ENCODE measurements at regions not wholly inside any gene's neighbourhood (a gene's known extent, or its start where the extent isn't known, plus 50 kb on each side); places are given as distances from the start of the nearest gene placed in this dataset.

DNA sequence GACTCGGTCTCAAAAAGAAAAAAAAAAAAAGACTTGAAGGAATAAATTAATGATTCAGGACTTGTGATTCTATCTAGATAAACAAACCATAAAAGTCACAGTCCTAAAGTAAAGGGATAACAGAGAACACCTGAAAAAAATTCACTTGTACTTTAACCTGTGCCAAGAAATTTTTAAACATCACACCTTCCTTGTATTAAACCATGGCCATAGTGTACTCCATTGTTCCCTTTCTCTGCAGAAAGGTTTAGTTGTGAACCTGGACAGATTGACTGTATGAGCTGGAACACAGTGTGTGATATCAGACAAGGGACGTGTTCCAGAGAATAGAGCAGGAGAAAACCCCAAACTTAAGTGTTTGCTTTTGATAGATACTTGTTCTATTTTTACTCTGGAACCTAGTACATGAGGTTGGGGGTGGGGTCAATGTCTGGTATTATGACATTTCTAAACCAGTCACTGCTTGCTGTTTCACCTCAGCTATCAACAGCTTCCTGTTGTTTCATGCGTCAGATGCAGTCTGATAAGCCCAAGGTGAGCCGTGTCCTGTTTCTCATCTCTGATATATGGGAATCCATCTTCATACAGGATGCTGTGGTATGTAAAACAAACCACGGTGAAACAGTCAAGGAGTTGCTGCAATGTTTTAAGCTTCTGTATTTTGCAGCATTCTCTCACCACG is 62.5 kb upstream of the ITGA1 start:
- no peak overlapping the region for H2AFZ ChIP-seq (ENCODE audit: low read length)
- H3K18ac ChIP-seq (ENCODE audit: low read length): no peak overlapping the region
- no peak overlapping the region for H2BK15ac ChIP-seq (ENCODE audit: low read length)
- no peaks in the 10 kb centered on the region for H3K27me3 ChIP-seq (ENCODE audit: control insufficient read depth in 3 of 3, insufficient read depth in 3 of 3, low read depth in 1 of 3, low read length in 3 of 3)
- no peaks in the 10 kb centered on the region for H3K36me3 ChIP-seq (replicated peaks in 1 of 2; ENCODE audit: control insufficient read depth in 2 of 2, insufficient read depth in 2 of 2, low read length in 2 of 2)
- H3K23ac ChIP-seq (ENCODE audit: low read depth, low read length, poor library complexity): no peak overlapping the region
- H3K4me2 ChIP-seq (ENCODE audit: insufficient read depth, low read length, poor library complexity, severe bottlenecking): no peak overlapping the region
- no peak for DNase-seq (ENCODE audit: low spot score)
- no peaks in the 10 kb centered on the region for H3K9me3 ChIP-seq (replicated peaks in 1 of 2; ENCODE audit: control insufficient read depth in 2 of 2, insufficient read depth in 1 of 2, low read depth in 1 of 2, low read length in 2 of 2)
- no peak overlapping the region for H2BK5ac ChIP-seq (ENCODE audit: low read length)
- no peak overlapping the region for H2BK12ac ChIP-seq (ENCODE audit: low read length)
- H2BK120ac ChIP-seq (ENCODE audit: low read depth, low read length): no peak overlapping the region
- H3K4me3 ChIP-seq (ENCODE audit: low read length in 2 of 2): no peak overlapping the region
- no peak overlapping the region for H3K4ac ChIP-seq (ENCODE audit: low read length)
- no CpG with 5 or more reads among the region's 6 CpGs for WGBS, 2 donors (ENCODE audit: extremely low coverage in 2 of 2, insufficient read length in 2 of 2, insufficient replicate concordance in 1 of 2)
- no peak overlapping the region for H3K27ac ChIP-seq (replicated peaks; ENCODE audit: low read length)
- no peaks in the 10 kb centered on the region for H3K79me1 ChIP-seq (ENCODE audit: low read depth, low read length)
- H4K91ac ChIP-seq (ENCODE audit: low read depth, low read length, poor library complexity): no peak overlapping the region
- H4K8ac ChIP-seq (ENCODE audit: low read depth, low read length): no peak overlapping the region
- no peak overlapping the region for H2AK5ac ChIP-seq (ENCODE audit: low read depth, low read length)
- no peak overlapping the region for H3K14ac ChIP-seq (ENCODE audit: low read length)
- H3K4me1 ChIP-seq (ENCODE audit: control insufficient read depth in 2 of 2, insufficient read depth in 1 of 2, low read depth in 1 of 2, low read length in 2 of 2): no peaks in the 10 kb centered on the region
- no peak overlapping the region for H3K9ac ChIP-seq (ENCODE audit: low read depth, low read length, poor library complexity)

DNA sequence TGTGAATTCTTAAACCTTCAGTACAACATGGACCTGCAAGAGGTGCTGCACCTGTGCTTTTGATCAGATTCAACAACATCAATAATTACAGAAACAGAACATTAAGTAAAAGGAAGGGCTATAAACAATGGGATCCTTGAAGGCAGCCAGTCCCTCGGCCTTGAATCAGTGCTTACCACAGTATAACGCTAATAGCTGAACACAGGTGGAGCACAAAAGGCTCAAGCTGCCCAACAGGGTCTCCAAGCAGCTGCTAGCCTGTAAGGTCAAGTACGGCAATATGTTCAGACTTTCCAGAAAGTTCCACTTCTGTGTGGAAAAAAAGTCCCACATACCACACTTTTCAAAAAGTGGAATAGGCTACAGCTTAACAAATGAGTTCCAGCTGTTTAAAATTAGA is 61.9 kb upstream of the ITGA1 start:
- H2AK5ac ChIP-seq (ENCODE audit: low read depth, low read length): no peak overlapping the region
- no peak overlapping the region for H3K4me2 ChIP-seq (ENCODE audit: insufficient read depth, low read length, poor library complexity, severe bottlenecking)
- H3K9me3 ChIP-seq (replicated peaks in 1 of 2; ENCODE audit: control insufficient read depth in 2 of 2, insufficient read depth in 1 of 2, low read depth in 1 of 2, low read length in 2 of 2): no peaks in the 10 kb centered on the region
- no peak overlapping the region for H3K18ac ChIP-seq (ENCODE audit: low read length)
- no peak overlapping the region for H3K14ac ChIP-seq (ENCODE audit: low read length)
- no peak overlapping the region for H2BK120ac ChIP-seq (ENCODE audit: low read depth, low read length)
- H2BK12ac ChIP-seq (ENCODE audit: low read length): no peak overlapping the region
- no peaks in the 10 kb centered on the region for H3K79me1 ChIP-seq (ENCODE audit: low read depth, low read length)
- H2AFZ ChIP-seq (ENCODE audit: low read length): no peak overlapping the region
- no peak overlapping the region for H2BK5ac ChIP-seq (ENCODE audit: low read length)
- H3K23ac ChIP-seq (ENCODE audit: low read depth, low read length, poor library complexity): no peak overlapping the region
- H3K36me3 ChIP-seq (replicated peaks in 1 of 2; ENCODE audit: control insufficient read depth in 2 of 2, insufficient read depth in 2 of 2, low read length in 2 of 2): no peaks in the 10 kb centered on the region
- no peak overlapping the region for H4K91ac ChIP-seq (ENCODE audit: low read depth, low read length, poor library complexity)
- no peak for DNase-seq (ENCODE audit: low spot score)
- H3K4me3 ChIP-seq (ENCODE audit: low read length in 2 of 2): no peak overlapping the region
- WGBS, 2 donors (ENCODE audit: extremely low coverage in 2 of 2, insufficient read length in 2 of 2, insufficient replicate concordance in 1 of 2): no CpG with 5 or more reads among the region's 3 CpGs
- no peaks in the 10 kb centered on the region for H3K27me3 ChIP-seq (ENCODE audit: control insufficient read depth in 3 of 3, insufficient read depth in 3 of 3, low read depth in 1 of 3, low read length in 3 of 3)
- no peak overlapping the region for H4K8ac ChIP-seq (ENCODE audit: low read depth, low read length)
- H2BK15ac ChIP-seq (ENCODE audit: low read length): no peak overlapping the region
- no peak overlapping the region for H3K9ac ChIP-seq (ENCODE audit: low read depth, low read length, poor library complexity)
- no peaks in the 10 kb centered on the region for H3K4me1 ChIP-seq (ENCODE audit: control insufficient read depth in 2 of 2, insufficient read depth in 1 of 2, low read depth in 1 of 2, low read length in 2 of 2)
- no peak overlapping the region for H3K4ac ChIP-seq (ENCODE audit: low read length)
- no peak overlapping the region for H3K27ac ChIP-seq (replicated peaks; ENCODE audit: low read length)

DNA sequence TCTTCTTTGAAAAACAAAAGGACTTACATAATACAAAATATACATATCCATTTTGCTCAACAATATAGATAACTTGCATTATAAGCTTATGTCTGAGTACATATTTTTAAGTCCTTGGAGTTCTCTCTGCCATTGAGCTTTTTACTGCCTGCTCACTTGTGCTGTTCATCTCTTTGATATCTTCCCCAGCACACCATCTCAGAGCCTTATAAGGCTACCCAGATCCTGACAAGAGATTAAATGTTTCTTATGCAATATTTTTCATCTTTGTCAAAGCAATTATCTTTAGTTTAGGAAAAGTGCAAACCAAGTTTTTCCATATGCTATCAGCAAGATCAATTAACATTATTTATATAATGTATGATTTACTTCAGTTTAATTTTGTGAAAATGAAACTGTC is 60.7 kb upstream of the ITGA1 start:
- no peak for DNase-seq (ENCODE audit: low spot score)
- Histone ChIP-seq H2BK12ac (ENCODE audit: low read length) (no peak overlapping the region), H2BK120ac (ENCODE audit: low read depth, low read length) (no peak overlapping the region), H3K4me2 (ENCODE audit: insufficient read depth, low read length, poor library complexity, severe bottlenecking) (no peak overlapping the region), H2BK5ac (ENCODE audit: low read length) (no peak overlapping the region), H3K9ac (ENCODE audit: low read depth, low read length, poor library complexity) (no peak overlapping the region), H2AK5ac (ENCODE audit: low read depth, low read length) (no peak overlapping the region), H3K4me3 (ENCODE audit: low read length in 2 of 2) (no peak overlapping the region), H2BK15ac (ENCODE audit: low read length) (no peak overlapping the region), H3K18ac (ENCODE audit: low read length) (no peak overlapping the region), H3K9me3 (replicated peaks in 1 of 2; ENCODE audit: control insufficient read depth in 2 of 2, insufficient read depth in 1 of 2, low read depth in 1 of 2, low read length in 2 of 2) (no peaks in the 10 kb centered on the region), H2AFZ (ENCODE audit: low read length) (no peak overlapping the region), H3K27ac (replicated peaks; ENCODE audit: low read length) (no peak overlapping the region), H3K14ac (ENCODE audit: low read length) (no peak overlapping the region), H3K4me1 (ENCODE audit: control insufficient read depth in 2 of 2, insufficient read depth in 1 of 2, low read depth in 1 of 2, low read length in 2 of 2) (no peaks in the 10 kb centered on the region), H3K23ac (ENCODE audit: low read depth, low read length, poor library complexity) (no peak overlapping the region), H3K79me1 (ENCODE audit: low read depth, low read length) (no peaks in the 10 kb centered on the region), H4K91ac (ENCODE audit: low read depth, low read length, poor library complexity) (no peak overlapping the region), H4K8ac (ENCODE audit: low read depth, low read length) (no peak overlapping the region), H3K36me3 (replicated peaks in 1 of 2; ENCODE audit: control insufficient read depth in 2 of 2, insufficient read depth in 2 of 2, low read length in 2 of 2) (no peaks in the 10 kb centered on the region), H3K4ac (ENCODE audit: low read length) (no peak overlapping the region), H3K27me3 (ENCODE audit: control insufficient read depth in 3 of 3, insufficient read depth in 3 of 3, low read depth in 1 of 3, low read length in 3 of 3) (no peaks in the 10 kb centered on the region)

DNA sequence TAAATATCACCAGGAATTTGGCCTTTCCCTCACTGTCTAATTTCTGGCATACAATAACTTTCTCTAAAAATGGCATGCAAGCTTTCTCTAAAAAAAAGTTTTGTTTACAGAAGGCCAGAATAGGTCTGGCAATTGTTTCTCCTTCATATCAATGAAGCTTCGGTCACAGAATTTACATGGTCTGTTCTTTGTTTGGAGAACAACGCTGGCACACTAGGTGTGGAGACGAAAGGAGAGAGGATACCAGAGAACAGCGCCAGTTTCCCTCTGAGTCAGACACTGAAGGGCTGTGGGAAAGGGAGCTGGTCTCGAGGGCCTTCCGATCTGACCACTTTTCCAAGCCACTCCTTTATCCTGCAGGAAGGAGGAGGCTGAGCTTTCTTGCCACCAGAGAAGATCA is 60.1 kb upstream of the ITGA1 start:
- no peak overlapping the region for H2AK5ac ChIP-seq (ENCODE audit: low read depth, low read length)
- H3K79me1 ChIP-seq (ENCODE audit: low read depth, low read length): no peaks in the 10 kb centered on the region
- WGBS, 2 donors (ENCODE audit: extremely low coverage in 2 of 2, insufficient read length in 2 of 2, insufficient replicate concordance in 1 of 2): no CpG with 5 or more reads among the region's 6 CpGs
- no peak overlapping the region for H4K91ac ChIP-seq (ENCODE audit: low read depth, low read length, poor library complexity)
- no peaks in the 10 kb centered on the region for H3K27me3 ChIP-seq (ENCODE audit: control insufficient read depth in 3 of 3, insufficient read depth in 3 of 3, low read depth in 1 of 3, low read length in 3 of 3)
- H3K4me2 ChIP-seq (ENCODE audit: insufficient read depth, low read length, poor library complexity, severe bottlenecking): no peak overlapping the region
- no peaks in the 10 kb centered on the region for H3K4me1 ChIP-seq (ENCODE audit: control insufficient read depth in 2 of 2, insufficient read depth in 1 of 2, low read depth in 1 of 2, low read length in 2 of 2)
- no peak overlapping the region for H2BK12ac ChIP-seq (ENCODE audit: low read length)
- H3K4ac ChIP-seq (ENCODE audit: low read length): no peak overlapping the region
- H3K23ac ChIP-seq (ENCODE audit: low read depth, low read length, poor library complexity): no peak overlapping the region
- H4K8ac ChIP-seq (ENCODE audit: low read depth, low read length): no peak overlapping the region
- no peak overlapping the region for H3K4me3 ChIP-seq (ENCODE audit: low read length in 2 of 2)
- H3K27ac ChIP-seq (replicated peaks; ENCODE audit: low read length): no peak overlapping the region
- H3K9ac ChIP-seq (ENCODE audit: low read depth, low read length, poor library complexity): no peak overlapping the region
- H2BK5ac ChIP-seq (ENCODE audit: low read length): no peak overlapping the region
- H3K14ac ChIP-seq (ENCODE audit: low read length): no peak overlapping the region
- no peaks in the 10 kb centered on the region for H3K36me3 ChIP-seq (replicated peaks in 1 of 2; ENCODE audit: control insufficient read depth in 2 of 2, insufficient read depth in 2 of 2, low read length in 2 of 2)
- no peaks in the 10 kb centered on the region for H3K9me3 ChIP-seq (replicated peaks in 1 of 2; ENCODE audit: control insufficient read depth in 2 of 2, insufficient read depth in 1 of 2, low read depth in 1 of 2, low read length in 2 of 2)
- no peak for DNase-seq (ENCODE audit: low spot score)
- no peak overlapping the region for H2AFZ ChIP-seq (ENCODE audit: low read length)
- H3K18ac ChIP-seq (ENCODE audit: low read length): no peak overlapping the region
- H2BK120ac ChIP-seq (ENCODE audit: low read depth, low read length): no peak overlapping the region
- H2BK15ac ChIP-seq (ENCODE audit: low read length): no peak overlapping the region
